ENCODE measurements at regions not wholly inside any gene's neighbourhood (a gene's known extent, or its start where the extent isn't known, plus 50 kb on each side); places are given as distances from the start of the nearest gene placed in this dataset.
"Not testable (repeated sequence)": the region's sequence is repeated elsewhere in the genome, so short reads cannot be mapped to it uniquely, and the experiment has no call there.

DNA sequence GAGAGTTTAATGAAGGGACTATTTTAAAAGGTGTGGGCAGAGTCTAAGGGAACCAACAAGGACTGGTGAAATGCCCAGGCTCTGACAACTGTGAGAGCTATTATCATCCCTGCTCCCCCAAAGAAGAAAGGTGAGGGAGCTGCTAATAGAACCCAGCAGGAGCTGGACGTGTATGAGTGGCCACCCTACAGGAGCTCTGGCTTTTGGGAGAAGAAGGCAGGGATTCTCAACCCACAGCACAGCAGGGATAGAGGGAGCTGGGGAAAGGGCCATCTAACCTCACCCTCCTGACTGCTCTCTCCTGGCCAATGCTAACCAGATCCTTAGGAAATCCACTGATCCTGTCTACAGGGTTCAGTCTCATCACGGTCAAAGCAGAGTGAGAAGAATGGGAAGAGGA, 57.1 kb downstream of the GRIN2B start:
- in situ Hi-C loops (cut with MboI; ENCODE audit: low sequenced_read_pairs) = no loop called here
- H3K36me3 ChIP-seq (replicated peaks) = no peaks in the 10 kb centered on the region
- no peak for DNase-seq (ENCODE audit: low spot score in 2 of 2)

DNA sequence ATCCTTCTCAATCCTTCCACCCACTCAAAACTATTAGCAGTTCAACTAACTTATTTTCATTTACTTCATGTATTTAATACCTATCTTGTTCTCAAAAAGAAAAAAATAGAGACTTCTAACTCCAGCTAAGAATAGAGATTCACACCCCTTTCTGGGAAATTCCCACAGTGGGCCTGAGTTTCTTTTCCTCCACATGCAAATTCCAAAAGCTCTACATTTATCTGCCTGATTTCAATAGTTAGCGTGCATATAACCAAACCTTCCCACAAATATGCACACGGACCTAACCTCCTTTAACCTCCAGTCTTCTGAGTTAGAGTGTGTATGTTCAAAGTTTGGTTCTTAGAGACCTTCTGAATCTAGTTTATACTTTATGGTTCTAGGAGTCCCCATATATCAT, 62.5 kb downstream of the GRIN2B start:
- in situ Hi-C loops (cut with MboI; ENCODE audit: low sequenced_read_pairs) = no loop called here
- Histone ChIP-seq H3K4me1 (no peaks in the 10 kb centered on the region), H3K36me3 (replicated peaks) (no peaks in the 10 kb centered on the region)

More for the DNA sequence above, 57.1 kb downstream of the GRIN2B start:
- Histone ChIP-seq H3K9me3 (no peaks in the 10 kb centered on the region), H3K27me3 (ENCODE audit: low read depth) (no peaks in the 10 kb centered on the region), H3K4me1 (no peaks in the 10 kb centered on the region), H3K4me3 (no peak overlapping the region)

DNA sequence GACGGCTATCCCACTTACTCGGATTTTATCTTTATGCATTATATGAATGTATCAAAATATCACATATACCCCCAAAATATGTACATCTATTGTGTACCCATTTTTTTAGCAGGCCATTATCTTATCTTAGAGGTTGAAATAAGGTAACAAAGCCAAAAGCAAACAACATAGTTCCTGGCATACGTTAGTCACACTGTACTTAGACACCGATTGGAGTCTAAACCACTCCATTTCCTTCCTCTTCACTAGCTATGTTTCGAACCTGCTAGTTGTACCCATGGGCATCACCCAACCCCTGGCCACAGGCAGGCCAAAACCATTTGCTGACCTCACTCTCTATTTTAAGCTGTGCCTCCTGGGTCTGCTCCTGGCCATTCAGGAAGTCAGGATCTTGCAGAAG, 66.3 kb downstream of the GRIN2B start:
- Histone ChIP-seq H3K9me3 (no peaks in the 10 kb centered on the region), H3K27me3 (ENCODE audit: low read depth) (no peaks in the 10 kb centered on the region), H3K36me3 (replicated peaks) (no peaks in the 10 kb centered on the region), H3K4me3 (no peak overlapping the region), H3K4me1 (no peaks in the 10 kb centered on the region)
- in situ Hi-C loops (cut with MboI; ENCODE audit: low sequenced_read_pairs) = no loop called here
- DNase-seq (ENCODE audit: low spot score in 2 of 2) = no peak

More for the DNA sequence above, 62.5 kb downstream of the GRIN2B start:
- H3K27me3 ChIP-seq (ENCODE audit: low read depth) = no peaks in the 10 kb centered on the region
- H3K4me3 ChIP-seq = no peak overlapping the region
- no peaks in the 10 kb centered on the region for H3K9me3 ChIP-seq
- DNase-seq (ENCODE audit: low spot score in 2 of 2) = no peak

DNA sequence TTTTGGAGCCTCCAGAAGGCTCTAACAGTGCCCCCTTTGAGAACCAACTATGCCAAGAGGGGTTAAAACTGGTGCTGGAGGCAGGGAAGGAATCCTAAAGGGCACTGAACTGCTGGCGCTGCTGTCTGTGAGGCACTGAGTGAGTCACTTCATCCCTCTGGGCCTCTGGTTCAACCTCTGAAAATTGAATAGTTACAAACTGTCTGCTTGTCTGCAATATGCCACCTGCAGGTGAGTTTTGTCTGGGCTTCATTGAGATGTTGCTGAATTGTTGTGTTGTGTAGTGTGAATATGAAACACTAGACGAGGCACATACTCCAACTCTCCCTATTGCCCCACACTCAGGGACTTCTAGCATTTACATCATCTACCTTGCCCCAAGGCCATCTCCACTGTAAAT, 68.0 kb downstream of the GRIN2B start:
- in situ Hi-C loops (cut with MboI; ENCODE audit: low sequenced_read_pairs) = no loop called here
- no peaks in the 10 kb centered on the region for H3K36me3 ChIP-seq (replicated peaks)
- no peaks in the 10 kb centered on the region for H3K27me3 ChIP-seq (ENCODE audit: low read depth)
- no peak for DNase-seq (ENCODE audit: low spot score in 2 of 2)
- no peak overlapping the region for H3K4me3 ChIP-seq
- no peaks in the 10 kb centered on the region for H3K9me3 ChIP-seq
- no peaks in the 10 kb centered on the region for H3K4me1 ChIP-seq

DNA sequence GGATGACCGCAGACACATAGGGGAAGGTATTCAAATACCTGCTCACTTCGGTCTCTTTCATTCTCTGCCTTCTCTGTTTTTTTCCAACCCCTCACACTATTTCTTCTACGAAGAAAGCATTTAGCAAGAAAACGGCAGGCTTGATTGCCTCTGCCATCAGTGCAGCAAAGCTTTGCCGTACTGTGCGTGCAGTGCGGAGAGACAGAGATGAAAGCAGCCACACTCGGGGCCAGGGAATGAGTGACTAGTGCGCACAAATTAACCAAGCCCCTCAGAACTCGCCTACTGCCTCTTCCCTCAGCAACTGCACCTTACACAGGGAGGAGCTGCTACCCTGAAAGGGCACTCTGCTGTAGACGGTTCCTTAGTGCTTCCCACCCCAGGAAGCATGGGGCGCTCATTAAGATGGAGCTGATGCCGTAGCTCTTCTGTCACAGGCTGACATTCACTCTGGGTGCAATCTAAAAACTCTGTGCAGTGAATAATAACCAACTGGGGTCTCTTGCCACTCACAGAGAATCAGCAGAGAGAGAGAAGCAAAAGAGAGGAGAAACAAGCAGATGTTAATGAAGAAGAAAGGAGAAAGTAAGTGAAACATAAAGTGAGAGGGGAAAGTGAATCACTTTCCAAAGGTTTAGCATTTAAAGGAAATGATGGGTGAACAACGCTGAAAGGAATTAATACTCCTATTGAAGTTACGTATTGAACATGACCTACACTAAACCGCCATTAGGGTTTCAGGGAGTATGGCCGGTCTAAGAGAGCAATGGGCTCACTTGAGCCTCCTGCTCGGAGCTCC, 69.4 kb downstream of the GRIN2B start:
- H3K4me1 ChIP-seq = no peaks in the 10 kb centered on the region
- DNase-seq (ENCODE audit: low spot score in 2 of 2) = no peak
- H3K27me3 ChIP-seq (ENCODE audit: low read depth) = no peaks in the 10 kb centered on the region
- no peaks in the 10 kb centered on the region for H3K36me3 ChIP-seq (replicated peaks)
- H3K9me3 ChIP-seq = no peaks in the 10 kb centered on the region
- no peak overlapping the region for H3K4me3 ChIP-seq
- in situ Hi-C loops (cut with MboI; ENCODE audit: low sequenced_read_pairs) = no loop called here

DNA sequence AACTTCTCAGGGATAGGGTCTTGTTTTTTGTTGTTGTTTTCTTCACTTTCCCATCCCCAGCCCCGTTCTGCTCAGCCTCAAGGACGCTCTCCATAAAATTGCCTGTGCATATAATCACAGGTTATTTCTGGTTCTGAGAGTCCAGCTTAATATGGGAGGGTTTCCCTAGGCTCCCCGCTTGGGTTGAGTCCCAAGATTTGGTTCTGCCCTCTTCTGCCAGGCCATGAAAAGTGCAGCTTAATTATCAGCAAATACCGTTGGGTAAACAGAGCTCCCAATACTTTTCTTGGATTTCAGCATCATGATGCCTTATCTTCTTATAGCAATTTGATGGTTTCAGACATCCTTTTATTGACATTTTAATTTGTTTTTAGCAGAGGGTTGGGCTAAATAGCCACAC, 75.6 kb downstream of the GRIN2B start:
- Histone ChIP-seq H3K4me1 (no peaks in the 10 kb centered on the region), H3K36me3 (replicated peaks) (no peaks in the 10 kb centered on the region), H3K4me3 (no peak overlapping the region), H3K27me3 (ENCODE audit: low read depth) (no peaks in the 10 kb centered on the region), H3K9me3 (no peaks in the 10 kb centered on the region)
- DNase-seq (ENCODE audit: low spot score in 2 of 2) = no peak
- in situ Hi-C loops (cut with MboI; ENCODE audit: low sequenced_read_pairs) = no loop called here

DNA sequence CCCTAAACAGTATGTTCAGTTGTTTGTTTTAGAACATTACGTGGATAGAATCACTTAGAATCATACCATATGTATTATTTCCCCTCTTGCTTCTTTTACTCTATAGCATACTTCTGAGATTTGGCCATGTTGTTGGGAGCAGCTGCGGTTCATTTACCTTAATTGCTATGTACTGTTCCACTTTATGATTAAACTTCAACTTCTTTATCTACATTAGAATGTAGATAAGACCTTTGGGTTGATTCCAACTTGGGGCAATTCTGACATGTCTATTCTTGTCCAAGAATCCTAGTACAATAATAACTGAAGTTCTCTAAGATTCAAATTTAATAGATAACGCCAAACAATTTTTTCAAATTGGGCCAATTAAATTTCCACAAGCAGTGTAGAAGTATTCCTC, 80.7 kb downstream of the GRIN2B start:
- DNase-seq (ENCODE audit: low spot score in 2 of 2) = no peak
- no peaks in the 10 kb centered on the region for H3K27me3 ChIP-seq (ENCODE audit: low read depth)
- H3K9me3 ChIP-seq = no peaks in the 10 kb centered on the region
- H3K4me3 ChIP-seq = no peak overlapping the region
- H3K4me1 ChIP-seq = no peaks in the 10 kb centered on the region
- in situ Hi-C loops (cut with MboI; ENCODE audit: low sequenced_read_pairs) = no loop called here
- H3K36me3 ChIP-seq (replicated peaks) = no peaks in the 10 kb centered on the region

DNA sequence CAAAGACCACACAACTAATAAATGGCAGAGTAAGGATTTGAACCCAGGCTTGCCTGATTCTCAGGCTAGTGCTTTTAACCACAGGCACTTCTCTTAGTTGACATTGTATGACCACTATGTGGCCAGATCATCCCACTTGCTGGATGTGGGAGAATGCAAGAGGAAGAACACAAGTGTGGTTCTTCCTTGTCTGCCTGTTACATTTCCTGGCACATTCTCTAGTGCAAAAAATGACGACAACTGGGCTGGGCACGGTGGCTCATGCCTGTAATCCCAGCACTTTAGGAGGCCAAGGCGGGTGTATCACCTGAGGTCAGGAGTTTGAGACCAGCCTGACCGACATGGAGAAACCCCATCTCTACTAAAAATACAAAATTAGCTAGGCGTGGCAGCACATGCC, 83.0 kb downstream of the GRIN2B start:
- H3K36me3 ChIP-seq (replicated peaks); H3K27me3 ChIP-seq (ENCODE audit: low read depth); H3K4me3 ChIP-seq; DNase-seq (ENCODE audit: low spot score in 2 of 2); H3K4me1 ChIP-seq; in situ Hi-C loops (cut with MboI; ENCODE audit: low sequenced_read_pairs); H3K9me3 ChIP-seq: not testable (repeated sequence)

DNA sequence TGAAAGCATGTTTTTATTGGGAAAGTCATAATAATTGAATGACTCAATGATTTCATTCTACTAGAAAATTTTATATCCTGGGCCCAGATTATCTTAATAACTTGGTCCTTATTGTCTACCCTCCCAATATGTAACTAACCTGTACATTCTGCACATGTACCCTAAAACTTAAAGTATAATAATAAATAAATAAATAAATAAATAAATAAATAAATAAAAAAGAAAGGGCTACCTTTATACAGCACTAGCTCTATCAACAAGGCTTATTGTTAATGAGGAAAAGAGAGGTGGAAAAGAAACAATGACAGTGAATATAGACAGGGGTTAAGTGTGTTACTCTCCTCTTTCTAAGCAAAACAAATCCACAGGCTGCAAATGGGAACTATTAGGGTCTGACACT, 83.6 kb downstream of the GRIN2B start:
- Histone ChIP-seq H3K27me3 (ENCODE audit: low read depth) (no peaks in the 10 kb centered on the region), H3K36me3 (replicated peaks) (no peaks in the 10 kb centered on the region), H3K4me1 (no peaks in the 10 kb centered on the region), H3K9me3 (no peaks in the 10 kb centered on the region), H3K4me3 (no peak overlapping the region)
- in situ Hi-C loops (cut with MboI; ENCODE audit: low sequenced_read_pairs) = no loop called here
- DNase-seq (ENCODE audit: low spot score in 2 of 2) = no peak

DNA sequence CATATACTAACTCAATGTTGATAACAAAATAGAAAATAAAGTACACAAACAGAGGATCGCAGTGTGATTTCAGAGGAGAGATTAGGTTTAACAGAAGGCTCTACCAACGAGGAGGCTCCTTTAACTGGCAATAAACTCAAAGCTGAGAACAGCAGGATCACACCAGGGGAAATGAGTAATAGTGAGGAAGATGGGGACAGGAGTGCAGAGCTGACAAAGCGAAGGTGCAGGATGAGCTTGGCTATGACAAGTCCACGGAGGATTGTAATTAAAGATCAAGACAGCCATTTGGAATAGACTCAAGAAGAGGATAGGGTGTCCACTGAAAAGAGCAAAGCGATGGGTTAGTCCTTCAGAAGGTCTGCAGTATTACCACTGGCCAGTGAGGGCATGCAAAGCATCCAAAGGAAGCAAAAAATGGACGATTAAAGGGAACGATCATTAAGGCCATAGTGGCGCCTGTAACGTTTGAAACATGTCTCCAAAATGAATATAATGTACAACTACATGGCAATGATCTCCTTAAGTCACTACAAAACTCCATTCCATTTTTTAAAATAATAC, 85.3 kb downstream of the GRIN2B start:
- in situ Hi-C loops (cut with MboI; ENCODE audit: low sequenced_read_pairs) = no loop called here
- Histone ChIP-seq H3K9me3 (no peaks in the 10 kb centered on the region), H3K4me3 (no peak overlapping the region), H3K4me1 (no peaks in the 10 kb centered on the region), H3K27me3 (ENCODE audit: low read depth) (no peaks in the 10 kb centered on the region), H3K36me3 (replicated peaks) (no peaks in the 10 kb centered on the region)
- no peak for DNase-seq (ENCODE audit: low spot score in 2 of 2)

DNA sequence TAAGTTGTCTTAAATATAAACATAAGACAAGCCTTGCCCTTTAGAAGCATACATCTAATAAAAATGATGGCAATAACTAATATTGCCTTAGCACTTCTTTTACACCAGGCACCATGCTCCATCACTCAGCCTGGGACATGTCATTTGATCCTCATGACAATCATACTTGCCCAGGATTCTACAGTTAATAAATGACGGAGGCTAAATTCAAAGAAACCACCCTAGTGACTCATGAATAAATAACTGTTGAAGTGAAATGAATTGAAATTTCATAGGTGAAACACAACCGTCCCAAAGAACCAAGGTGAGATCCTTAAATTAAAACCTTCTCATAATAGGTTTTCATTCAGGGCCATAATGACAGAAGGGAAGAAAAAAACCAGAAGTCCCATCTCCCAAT, 89.5 kb downstream of the GRIN2B start:
- no peaks in the 10 kb centered on the region for H3K9me3 ChIP-seq
- no peaks in the 10 kb centered on the region for H3K36me3 ChIP-seq (replicated peaks)
- no peak overlapping the region for H3K4me3 ChIP-seq
- no peak for DNase-seq (ENCODE audit: low spot score in 2 of 2)
- in situ Hi-C loops (cut with MboI; ENCODE audit: low sequenced_read_pairs) = no loop called here
- H3K27me3 ChIP-seq (ENCODE audit: low read depth) = no peaks in the 10 kb centered on the region
- H3K4me1 ChIP-seq = no peaks in the 10 kb centered on the region

DNA sequence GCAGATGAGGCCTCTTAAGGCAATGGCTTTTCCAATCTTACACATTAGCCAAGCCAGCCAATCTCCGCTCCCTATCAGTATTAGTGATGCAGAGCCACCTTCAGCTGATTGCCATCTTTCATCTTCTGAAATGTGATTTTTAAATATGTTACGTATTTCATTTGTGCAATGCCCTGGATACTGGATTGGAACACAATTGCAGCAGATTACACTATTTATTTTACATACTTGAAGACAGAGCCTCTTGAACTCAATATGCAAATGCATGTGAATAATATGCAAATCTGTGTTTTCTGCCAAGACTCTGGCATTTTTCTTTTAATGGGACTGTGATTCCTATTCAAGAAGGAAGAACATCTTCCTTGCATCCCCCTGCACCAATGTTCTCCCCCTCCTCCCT, 90.5 kb downstream of the GRIN2B start:
- Histone ChIP-seq H3K4me1 (no peaks in the 10 kb centered on the region), H3K4me3 (no peak overlapping the region), H3K36me3 (replicated peaks) (no peaks in the 10 kb centered on the region), H3K9me3 (no peaks in the 10 kb centered on the region), H3K27me3 (ENCODE audit: low read depth) (peaks cover 3% of the 10 kb centered on the region; the same call in 1 of the 2 replicates)
- in situ Hi-C loops (cut with MboI; ENCODE audit: low sequenced_read_pairs) = no loop called here
- DNase-seq (ENCODE audit: low spot score in 2 of 2) = no peak

DNA sequence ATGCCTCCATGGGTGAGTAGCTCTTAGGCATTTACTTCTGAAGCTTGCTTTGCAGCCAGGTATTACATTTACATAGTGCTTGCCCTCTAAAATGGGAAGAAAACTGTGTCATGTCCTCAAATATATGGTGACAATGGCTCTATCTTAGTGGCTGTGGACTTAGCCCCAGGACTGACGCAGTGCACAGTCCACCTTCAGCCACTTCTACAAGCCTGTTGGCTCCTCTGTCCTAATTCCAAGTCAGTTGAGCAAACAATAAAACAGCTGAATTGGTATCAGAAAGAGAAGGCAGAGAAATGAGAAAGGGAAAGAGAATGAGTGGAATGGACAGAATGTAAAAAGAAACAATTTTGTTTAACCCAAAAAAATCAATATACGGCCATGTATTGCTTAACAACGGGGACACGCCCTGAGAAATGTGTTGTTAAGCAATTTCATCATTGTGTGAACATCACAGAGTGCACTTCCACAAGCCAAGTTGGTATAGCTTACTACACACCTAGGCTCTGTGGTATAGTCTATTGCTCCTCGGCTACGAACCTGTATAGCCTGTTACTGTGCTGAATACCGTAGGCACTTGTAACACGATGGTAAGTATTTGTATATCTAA, 93.5 kb downstream of the GRIN2B start:
- DNase-seq (ENCODE audit: low spot score in 2 of 2) = no peak
- in situ Hi-C loops (cut with MboI; ENCODE audit: low sequenced_read_pairs) = no loop called here
- H3K9me3 ChIP-seq = no peaks in the 10 kb centered on the region

DNA sequence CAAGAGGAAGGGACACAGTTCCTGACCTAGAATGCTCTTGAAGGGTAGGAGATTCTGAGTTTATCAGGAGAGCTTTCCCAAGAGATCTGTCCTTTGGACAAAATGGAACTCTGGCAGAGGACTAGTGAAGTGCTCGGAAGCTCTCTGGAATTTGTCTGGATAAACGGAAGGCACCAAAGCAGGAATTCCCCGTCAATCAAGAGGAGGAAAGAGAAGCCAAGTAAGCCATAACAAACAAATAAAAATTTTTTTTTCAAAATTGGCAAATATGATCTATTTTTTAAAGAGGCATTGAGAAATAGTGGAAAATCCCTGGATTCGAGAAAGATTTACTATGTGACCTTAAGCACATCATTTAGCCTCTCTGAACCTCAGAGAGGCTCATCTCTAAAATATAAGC, 99.2 kb downstream of the GRIN2B start:
- peaks cover 3% of the 10 kb centered on the region; the same call in 1 of the 2 replicates for H3K27me3 ChIP-seq (ENCODE audit: low read depth)
- in situ Hi-C loops (cut with MboI; ENCODE audit: low sequenced_read_pairs) = no loop called here
- no peak overlapping the region for H3K4me3 ChIP-seq
- no peaks in the 10 kb centered on the region for H3K9me3 ChIP-seq
- H3K4me1 ChIP-seq = no peaks in the 10 kb centered on the region
- no peaks in the 10 kb centered on the region for H3K36me3 ChIP-seq (replicated peaks)
- no peak for DNase-seq (ENCODE audit: low spot score in 2 of 2)

More for the DNA sequence above, 93.5 kb downstream of the GRIN2B start:
- Histone ChIP-seq H3K36me3 (replicated peaks) (no peaks in the 10 kb centered on the region), H3K4me3 (no peak overlapping the region), H3K27me3 (ENCODE audit: low read depth) (peaks cover 3% of the 10 kb centered on the region; the same call in 1 of the 2 replicates), H3K4me1 (no peaks in the 10 kb centered on the region)

All from HAP-1 (cell line).